DOHH2 (cell line): ENCODE measurements at regions not wholly inside any gene's neighbourhood (a gene's known extent, or its start where the extent isn't known, plus 50 kb on each side); places are given as distances from the start of the nearest gene placed in this dataset.

Experiments
- H3F3A ChIP-seq: fragments of 200-600 bp; sonication (generic), shearing (Covaris generic); 2 replicates; pipeline ENCODE4 v1.6.0; 2016; ENCODE audit warnings: antibody characterized with exemption, mild to moderate bottlenecking; ENCODE audit not compliant: control insufficient read depth, insufficient read depth
- H3K27ac ChIP-seq: fragments of 200-600 bp; sonication (generic); 2 replicates; pipeline ENCODE4 v1.5.1; 2014; ENCODE audit warnings: low read depth, mild to moderate bottlenecking, low read length, moderate library complexity
- H3K27me3 ChIP-seq: fragments of 200-600 bp; sonication (generic); 2 replicates; pipeline ENCODE4 v1.6.1; 2014; ENCODE audit warnings: mild to moderate bottlenecking, low read length, mixed read lengths; ENCODE audit not compliant: control insufficient read depth
- H3K36me3 ChIP-seq: fragments of 200-600 bp; sonication (generic); 2 replicates; pipeline ENCODE4 v1.6.1; 2014; ENCODE audit warnings: mild to moderate bottlenecking, low read length, moderate library complexity, mixed read lengths; ENCODE audit not compliant: control insufficient read depth
- H3K4me1 ChIP-seq: fragments of 200-600 bp; sonication (generic); 2 replicates; pipeline ENCODE4 v1.6.1; 2014; ENCODE audit warnings: mild to moderate bottlenecking, low read length, mixed read lengths; ENCODE audit not compliant: control insufficient read depth
- H3K4me2 ChIP-seq: fragments of 200-600 bp; sonication (generic); 2 replicates; pipeline ENCODE4 v1.6.0; 2014; ENCODE audit warnings: mild to moderate bottlenecking, low read length, moderate library complexity
- H3K4me3 ChIP-seq: fragments of 200-600 bp; sonication (generic); 2 replicates; pipeline ENCODE4 v1.5.1; 2014; ENCODE audit warnings: mild to moderate bottlenecking, low read length, mixed read lengths
- H3K79me2 ChIP-seq: fragments of 200-600 bp; sonication (generic); 2 replicates; pipeline ENCODE4 v1.6.1; 2014; ENCODE audit warnings: mild to moderate bottlenecking, low read length, mixed read lengths; ENCODE audit not compliant: control insufficient read depth
- H3K9me2 ChIP-seq: fragments of 200-600 bp; sonication (generic); replicated peaks from 2 replicates; pipeline ENCODE4 v1.6.1; 2014; ENCODE audit warnings: mild to moderate bottlenecking, low read length, mixed read lengths; ENCODE audit not compliant: control insufficient read depth
- H3K9me3 ChIP-seq: fragments of 200-600 bp; sonication (generic); 2 replicates; pipeline ENCODE4 v1.6.1; 2014; ENCODE audit warnings: antibody characterized with exemption, low read length, mixed read lengths; ENCODE audit not compliant: control insufficient read depth, insufficient read depth
- H4K20me1 ChIP-seq: fragments of 200-600 bp; sonication (generic); 2 replicates; pipeline ENCODE4 v1.6.0; 2014; ENCODE audit warnings: low read depth, mild to moderate bottlenecking, antibody characterized with exemption, low read length, moderate library complexity; ENCODE audit not compliant: control insufficient read depth, insufficient read depth
- CTCF ChIP-seq: fragments of 200-600 bp; sonication (generic); IDR thresholded peaks from one replicate; pipeline ENCODE4 v1.5.1; 2014; ENCODE audit warnings: antibody characterized with exemption, mild to moderate bottlenecking, low read depth, low read length; ENCODE audit not compliant: poor library complexity, severe bottlenecking
- EZH2phosphoT487 ChIP-seq: fragments of 200-600 bp; sonication (generic); IDR thresholded peaks from 2 replicates; pipeline ENCODE4 v1.6.1; 2017; ENCODE audit warnings: borderline replicate concordance, mild to moderate bottlenecking, antibody characterized with exemption, low read length, moderate library complexity, mixed read lengths

GRCh38 chr2:104734937-104735586 is 118.9 kb upstream of the POU3F3 start:
- Histone ChIP-seq H3K9me2 (no peaks in the 10 kb centered on the region), H4K20me1 (no peaks in the 10 kb centered on the region), H3F3A (no peaks in the 10 kb centered on the region), H3K9me3 (no peaks in the 10 kb centered on the region; the same call in 1 of the 2 replicates), H3K36me3 (no peaks in the 10 kb centered on the region), H3K27ac (no peak overlapping the region), H3K4me3 (no peak overlapping the region), H3K4me2 (no peak overlapping the region), H3K79me2 (no peaks in the 10 kb centered on the region), H3K4me1 (no peaks in the 10 kb centered on the region), H3K27me3 (no peaks in the 10 kb centered on the region)
- no peak for TF ChIP-seq EZH2phosphoT487
- TF ChIP-seq CTCF, result no peak

- H3K36me3 ChIP-seq, result no peaks in the 10 kb centered on the region
- no peaks in the 10 kb centered on the region for H4K20me1 ChIP-seq
- H3K9me2 ChIP-seq, result no peaks in the 10 kb centered on the region
- no peak overlapping the region for H3K27ac ChIP-seq
- H3K79me2 ChIP-seq, result no peaks in the 10 kb centered on the region
- no peaks in the 10 kb centered on the region for H3K9me3 ChIP-seq
- H3K27me3 ChIP-seq, result no peaks in the 10 kb centered on the region
- H3K4me2 ChIP-seq, result no peak overlapping the region
- H3K4me1 ChIP-seq, result no peaks in the 10 kb centered on the region
- no peak overlapping the region for H3K4me3 ChIP-seq
- no peaks in the 10 kb centered on the region for H3F3A ChIP-seq
- no peak for TF ChIP-seq EZH2phosphoT487
- TF ChIP-seq CTCF, result no peak
These were observed 117.9 kb upstream of the POU3F3 start for GRCh38 chr2:104736026-104736425.

- no peaks in the 10 kb centered on the region for H3F3A ChIP-seq
These were observed 112.1 kb upstream of the POU3F3 start for GRCh38 chr2:104741860-104742259.

More at GRCh38 chr2:104741860-104742259, 112.1 kb upstream of the POU3F3 start:
- Histone ChIP-seq H3K9me2 (no peaks in the 10 kb centered on the region), H3K79me2 (no peaks in the 10 kb centered on the region), H3K27ac (no peak overlapping the region), H3K4me2 (no peak overlapping the region), H3K9me3 (no peaks in the 10 kb centered on the region), H3K36me3 (no peaks in the 10 kb centered on the region), H4K20me1 (no peaks in the 10 kb centered on the region), H3K4me1 (no peaks in the 10 kb centered on the region), H3K27me3 (no peaks in the 10 kb centered on the region), H3K4me3 (no peak overlapping the region)
- no peak for TF ChIP-seq CTCF
- TF ChIP-seq EZH2phosphoT487, result no peak
